ENCODE measurements at regions not wholly inside any gene's neighbourhood (a gene's known extent, or its start where the extent isn't known, plus 50 kb on each side); places are given as distances from the start of the nearest gene placed in this dataset.

GRCh38 chr15:69661871-69662644 lies 209.4 kb downstream of the RPLP1 start:
- TF ChIP-seq CTCF (conservative IDR thresholded peaks at IDR 0.05) (no peak), EZH2 (IDR thresholded peaks at IDR 0.05; ENCODE audit: low read depth) (no peak)

Measured in PC-9 (cell line).